ENCODE measurements at regions not wholly inside any gene's neighbourhood (a gene's known extent, or its start where the extent isn't known, plus 50 kb on each side); places are given as distances from the start of the nearest gene placed in this dataset.
A peak's percentile ranks its signal among the peaks of the same experiment; 100 is the strongest.
"Not testable (repeated sequence)": the region's sequence is repeated elsewhere in the genome, so short reads cannot be mapped to it uniquely, and the experiment has no call there.

GRCh38 chr1:209187589-209187988, 395.9 kb upstream of the CAMK1G start:
- DNase-seq (ENCODE audit: extremely low spot score) = no peak
- ChIA-PET POLR2A (no interaction called here), CTCF (no interaction called here)
- TF ChIP-seq L3MBTL2 (conservative IDR thresholded peaks at IDR 0.05) (no peak), LEF1 (IDR thresholded peaks at IDR 0.05; ENCODE audit: borderline replicate concordance) (no peak), HDGF (IDR thresholded peaks at IDR 0.05; ENCODE audit: borderline replicate concordance) (no peak), BHLHE40 (IDR thresholded peaks at IDR 0.05; ENCODE audit: borderline replicate concordance) (no peak), ZNF384 (IDR thresholded peaks at IDR 0.05) (no peak), SUZ12 (IDR thresholded peaks at IDR 0.05) (no peak), ARNT (IDR thresholded peaks at IDR 0.05) (no peak), FOXK2 (IDR thresholded peaks at IDR 0.05) (no peak), SP1 (IDR thresholded peaks at IDR 0.05) (no peak), ELF4 (IDR thresholded peaks at IDR 0.05) (no peak), CTBP1 (IDR thresholded peaks at IDR 0.05; ENCODE audit: borderline replicate concordance) (no peak), TARDBP (IDR thresholded peaks at IDR 0.05) (no peak), PKNOX1 (IDR thresholded peaks at IDR 0.05) (no peak), FOXA1 (IDR thresholded peaks at IDR 0.05) (no peak), NFRKB (IDR thresholded peaks at IDR 0.05) (no peak), FOXM1 (IDR thresholded peaks at IDR 0.05; ENCODE audit: borderline replicate concordance) (no peak)

DNA sequence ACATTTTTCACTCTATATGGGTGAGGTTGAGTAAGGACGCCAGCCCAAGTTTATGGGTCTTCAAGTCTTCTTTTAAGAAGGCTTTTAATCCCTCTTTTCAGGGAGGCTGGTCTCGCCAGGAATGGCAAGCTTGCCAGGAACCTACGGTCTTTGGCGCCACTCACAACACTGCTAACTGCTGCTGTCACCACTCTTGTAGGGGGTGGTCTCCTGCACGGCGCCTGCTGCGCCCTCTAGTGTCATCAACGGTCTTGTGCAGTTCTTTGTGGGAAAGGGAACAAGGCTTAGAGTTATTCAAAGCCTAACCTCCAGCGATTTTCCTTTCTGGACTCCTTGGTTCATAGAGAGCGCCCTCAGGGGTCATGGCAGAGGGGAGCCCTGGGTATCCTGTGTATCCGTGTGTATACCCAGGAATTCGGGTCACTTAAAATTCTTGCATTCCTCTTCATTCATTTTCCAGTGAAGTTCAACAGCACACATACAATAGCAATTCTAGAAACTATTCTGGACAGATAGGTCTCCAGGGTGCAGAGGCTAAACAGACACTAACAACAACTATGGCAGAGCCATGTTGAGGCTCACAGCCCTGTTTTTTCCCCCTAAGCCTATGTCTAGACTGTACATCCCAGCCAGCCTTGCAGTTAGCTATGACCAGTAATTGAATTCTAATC, 392.8 kb upstream of the CAMK1G start:
- no peak for TF ChIP-seq PKNOX1 (IDR thresholded peaks at IDR 0.05)
- ChIA-PET POLR2A (no interaction called here), CTCF (interaction anchor here (0.8 to 1.5 kb wide), 3 partner anchors 11 to 1299 kb away, joined by 3 read pairs; no protein-coding TSS in a partner anchor)
- DNase-seq (ENCODE audit: extremely low spot score) = peak; percentile 77

- no peak for TF ChIP-seq L3MBTL2 (conservative IDR thresholded peaks at IDR 0.05)
- TF ChIP-seq FOXK2 (IDR thresholded peaks at IDR 0.05) = no peak
- TF ChIP-seq CTBP1 (IDR thresholded peaks at IDR 0.05; ENCODE audit: borderline replicate concordance) = no peak
- TF ChIP-seq TARDBP (IDR thresholded peaks at IDR 0.05) = no peak
- TF ChIP-seq PKNOX1 (IDR thresholded peaks at IDR 0.05) = no peak
- DNase-seq (ENCODE audit: extremely low spot score) = no peak
- CTCF ChIA-PET = interaction anchor here (1.0 to 1.5 kb wide), 2 partner anchors 10 to 16 kb away, joined by 3 read pairs; no protein-coding TSS in a partner anchor
- POLR2A ChIA-PET = no interaction called here
Measured at GRCh38 chr1:209191262-209191634, 392.3 kb upstream of the CAMK1G start.

GRCh38 chr1:209196140-209196539, 387.4 kb upstream of the CAMK1G start:
- TF ChIP-seq SUZ12 (IDR thresholded peaks at IDR 0.05) (no peak), CTBP1 (IDR thresholded peaks at IDR 0.05; ENCODE audit: borderline replicate concordance) (no peak), L3MBTL2 (conservative IDR thresholded peaks at IDR 0.05) (no peak), LEF1 (IDR thresholded peaks at IDR 0.05; ENCODE audit: borderline replicate concordance) (no peak), FOXM1 (IDR thresholded peaks at IDR 0.05; ENCODE audit: borderline replicate concordance) (no peak), SP1 (IDR thresholded peaks at IDR 0.05) (no peak), ARNT (IDR thresholded peaks at IDR 0.05) (no peak), ZNF384 (IDR thresholded peaks at IDR 0.05) (no peak), HDGF (IDR thresholded peaks at IDR 0.05; ENCODE audit: borderline replicate concordance) (no peak), NFRKB (IDR thresholded peaks at IDR 0.05) (no peak), BHLHE40 (IDR thresholded peaks at IDR 0.05; ENCODE audit: borderline replicate concordance) (no peak), PKNOX1 (IDR thresholded peaks at IDR 0.05) (no peak), FOXK2 (IDR thresholded peaks at IDR 0.05) (no peak), FOXA1 (IDR thresholded peaks at IDR 0.05) (no peak), TARDBP (IDR thresholded peaks at IDR 0.05) (no peak)
- ChIA-PET POLR2A (no interaction called here), CTCF (no interaction called here)
- DNase-seq (ENCODE audit: extremely low spot score) = no peak

DNA sequence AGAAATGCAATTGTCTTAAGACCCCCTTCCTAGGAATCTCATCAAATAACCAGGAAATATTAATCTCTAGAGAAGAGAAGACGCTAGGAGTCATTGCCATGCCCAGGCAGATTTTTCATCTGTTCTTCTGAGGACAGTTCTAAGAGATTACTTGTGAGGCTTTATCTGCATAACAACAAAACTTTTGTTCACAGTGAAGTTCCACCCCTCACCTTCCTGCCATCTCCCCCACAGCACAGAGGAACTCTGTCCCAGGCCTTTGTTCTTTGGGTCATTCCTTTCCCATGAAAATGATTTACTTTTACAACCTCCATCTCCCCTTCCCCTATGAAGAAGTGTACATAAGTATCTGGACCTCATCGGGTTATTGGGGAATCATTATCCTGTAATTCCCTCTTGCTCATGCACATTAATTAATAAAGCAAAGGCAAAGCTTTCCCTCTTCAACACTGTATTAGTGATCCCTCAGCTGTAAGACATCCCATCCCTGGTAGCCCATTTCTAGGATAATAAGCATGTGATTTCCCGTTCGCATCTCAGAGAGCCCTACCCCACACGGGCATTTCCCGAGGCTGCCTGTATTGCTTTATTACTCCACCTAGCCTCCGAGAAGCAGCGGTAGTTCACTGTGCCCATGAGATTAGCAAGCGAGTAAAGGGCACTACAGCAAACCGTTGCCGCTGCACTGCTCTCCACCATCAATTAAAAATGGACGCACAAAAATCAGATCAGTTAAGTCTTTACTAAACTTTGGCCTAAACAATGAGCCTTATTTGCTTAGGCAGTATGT, 384.4 kb upstream of the CAMK1G start:
- CTCF ChIA-PET = no interaction called here
- POLR2A ChIA-PET = no interaction called here
- no peak for TF ChIP-seq BHLHE40 (IDR thresholded peaks at IDR 0.05; ENCODE audit: borderline replicate concordance)
- TF ChIP-seq ARNT (IDR thresholded peaks at IDR 0.05) = no peak
- no peak for TF ChIP-seq FOXK2 (IDR thresholded peaks at IDR 0.05)
- TF ChIP-seq HDGF (IDR thresholded peaks at IDR 0.05; ENCODE audit: borderline replicate concordance) = no peak
- no peak for TF ChIP-seq ZNF384 (IDR thresholded peaks at IDR 0.05)
- TF ChIP-seq SP1 (IDR thresholded peaks at IDR 0.05) = no peak
- no peak for DNase-seq (ENCODE audit: extremely low spot score)

- ChIA-PET CTCF (no interaction called here), POLR2A (no interaction called here)
- TF ChIP-seq NFRKB (IDR thresholded peaks at IDR 0.05) = no peak
- TF ChIP-seq L3MBTL2 (conservative IDR thresholded peaks at IDR 0.05) = no peak
- no peak for TF ChIP-seq ZNF384 (IDR thresholded peaks at IDR 0.05)
- no peak for DNase-seq (ENCODE audit: extremely low spot score)
Measured at GRCh38 chr1:209199822-209200221, 383.7 kb upstream of the CAMK1G start.

DNA sequence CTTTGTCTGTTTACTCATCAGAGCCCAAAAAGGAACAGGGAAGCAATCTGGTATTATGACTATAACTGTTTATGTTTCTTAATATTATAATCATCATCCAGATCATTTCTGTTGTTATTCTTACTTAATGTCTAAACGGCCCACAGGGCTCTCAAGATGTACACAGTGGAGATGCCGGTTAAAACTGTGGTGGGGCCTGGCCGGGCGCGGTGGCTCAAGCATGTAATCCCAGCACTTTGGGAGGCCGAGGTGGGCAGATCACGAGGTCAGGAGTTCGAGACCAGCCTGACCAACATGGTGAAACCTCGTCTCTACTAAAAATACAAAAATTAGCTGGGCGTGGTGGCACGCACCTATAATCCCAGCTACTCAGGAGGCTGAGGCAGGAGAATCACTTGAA, 381.2 kb upstream of the CAMK1G start:
- DNase-seq (ENCODE audit: extremely low spot score); POLR2A ChIA-PET: not testable (repeated sequence)
- CTCF ChIA-PET = interaction anchor here (0.5 to 1.2 kb wide), 6 partner anchors 12 to 1008 kb away, joined by 3 to 4 read pairs (median 3); no protein-coding TSS in a partner anchor
